ENCODE measurements at regions not wholly inside any gene's neighbourhood (a gene's known extent, or its start where the extent isn't known, plus 50 kb on each side); places are given as distances from the start of the nearest gene placed in this dataset.
"Not testable (repeated sequence)": the region's sequence is repeated elsewhere in the genome, so short reads cannot be mapped to it uniquely, and the experiment has no call there.

- H3K9me3 ChIP-seq = no peaks in the 10 kb centered on the region
- DNase-seq = no peak
- H3K4me3 ChIP-seq = no peak overlapping the region
- H3K36me3 ChIP-seq = no peaks in the 10 kb centered on the region
- no peak overlapping the region for H3K27ac ChIP-seq
- intact Hi-C loops (cut with DNase I; ENCODE audit: low total_unique reads) = no loop called here
- no peaks in the 10 kb centered on the region for H3K27me3 ChIP-seq
- 53 to 72% (median 60%) methylated on average over 1 of the region's 1 CpG for WGBS, 5 donors
- TF ChIP-seq CTCF (IDR thresholded peaks at IDR 0.05) (no peak), POLR2A (IDR thresholded peaks at IDR 0.05) (no peak), EP300 (IDR thresholded peaks at IDR 0.05) (no peak), POLR2AphosphoS5 (IDR thresholded peaks at IDR 0.05) (no peak)
- H3K4me1 ChIP-seq = no peaks in the 10 kb centered on the region
These were observed 80.6 kb upstream of the CXXC4 start for GRCh38 chr4:104575278-104575677.

- Histone ChIP-seq H3K36me3 (no peaks in the 10 kb centered on the region), H3K27me3 (no peaks in the 10 kb centered on the region), H3K4me3 (no peak overlapping the region), H3K27ac (no peak overlapping the region), H3K4me1 (no peaks in the 10 kb centered on the region), H3K9me3 (no peaks in the 10 kb centered on the region)
- no peak for TF ChIP-seq POLR2AphosphoS5 (IDR thresholded peaks at IDR 0.05)
- TF ChIP-seq EP300 (IDR thresholded peaks at IDR 0.05) = no peak
- no peak for TF ChIP-seq CTCF (IDR thresholded peaks at IDR 0.05)
- no peak for TF ChIP-seq POLR2A (IDR thresholded peaks at IDR 0.05)
- intact Hi-C loops (cut with DNase I; ENCODE audit: low total_unique reads) = no loop called here
- no peak for DNase-seq
These were observed 82.7 kb upstream of the CXXC4 start for GRCh38 chr4:104577405-104577804.

- H3K9me3 ChIP-seq; H3K36me3 ChIP-seq; H3K4me1 ChIP-seq; DNase-seq; H3K27ac ChIP-seq; H3K27me3 ChIP-seq; H3K4me3 ChIP-seq; intact Hi-C loops (cut with DNase I; ENCODE audit: low total_unique reads): not testable (repeated sequence)
- 94 to 97% (median 96%) methylated on average over 10 of the region's 16 CpGs for WGBS, 5 donors
These were observed 86.8 kb upstream of the CXXC4 start for GRCh38 chr4:104581476-104581875.

GRCh38 chr4:104582056-104582455, 87.4 kb upstream of the CXXC4 start:
- H3K36me3 ChIP-seq; intact Hi-C loops (cut with DNase I; ENCODE audit: low total_unique reads); H3K9me3 ChIP-seq; H3K4me1 ChIP-seq; H3K27ac ChIP-seq; H3K4me3 ChIP-seq; H3K27me3 ChIP-seq; DNase-seq: not testable (repeated sequence)
- 87 to 97% (median 93%) methylated on average over 9 to 27 of the region's 27 CpGs for WGBS, 5 donors

GRCh38 chr4:104589264-104589868, 94.7 kb upstream of the CXXC4 start:
- Histone ChIP-seq H3K27me3 (no peaks in the 10 kb centered on the region), H3K4me1 (peaks cover 0 to 4% (median 2%) of the 10 kb centered on the region in 4 donors), H3K27ac (peak overlapping the region in 1 of 5 donors; percentile 21), H3K36me3 (no peaks in the 10 kb centered on the region), H3K9me3 (no peaks in the 10 kb centered on the region), H3K4me3 (no peak overlapping the region)
- TF ChIP-seq EP300 (IDR thresholded peaks at IDR 0.05) = no peak
- TF ChIP-seq POLR2A (IDR thresholded peaks at IDR 0.05) = no peak
- TF ChIP-seq CTCF (IDR thresholded peaks at IDR 0.05) = no peak
- TF ChIP-seq POLR2AphosphoS5 (IDR thresholded peaks at IDR 0.05) = no peak
- 37 to 81% (median 57%) methylated on average over 1 of the region's 1 CpG for WGBS, 5 donors
- peak in 1 of 2 donors; percentile 36 for DNase-seq
- intact Hi-C loops (cut with DNase I; ENCODE audit: low total_unique reads) = no loop called here
